ENCODE measurements at regions not wholly inside any gene's neighbourhood (a gene's known extent, or its start where the extent isn't known, plus 50 kb on each side); places are given as distances from the start of the nearest gene placed in this dataset.

GRCh38 chr2:207290833-207291624 is 125.3 kb upstream of the KLF7 start:
- Histone ChIP-seq H3K4me3 (replicated peaks; ENCODE audit: insufficient read depth, low read length) (no peak overlapping the region), H3K27me3 (ENCODE audit: insufficient read depth, poor library complexity, severe bottlenecking) (no peaks in the 10 kb centered on the region), H3K27ac (replicated peaks) (no peak overlapping the region)
- no peak for DNase-seq (ENCODE audit: low read depth in 1 of 2, low spot score in 1 of 2)
- TF ChIP-seq REST (IDR thresholded peaks at IDR 0.05; ENCODE audit: insufficient replicate concordance, low read depth) (no peak), POLR2AphosphoS5 (IDR thresholded peaks at IDR 0.05; ENCODE audit: low read depth) (no peak), CTCF (IDR thresholded peaks at IDR 0.05; ENCODE audit: insufficient read depth, low read length) (no peak), GABPA (IDR thresholded peaks at IDR 0.05; ENCODE audit: low read depth) (no peak), SPI1 (IDR thresholded peaks at IDR 0.05; ENCODE audit: borderline replicate concordance, low read depth) (peak; percentile 62; the same call in 1 of the 2 replicates)

- no peak overlapping the region for H3K4me3 ChIP-seq (replicated peaks; ENCODE audit: insufficient read depth, low read length)
- no peak for DNase-seq (ENCODE audit: low read depth in 1 of 2, low spot score in 1 of 2)
- H3K27me3 ChIP-seq (ENCODE audit: insufficient read depth, poor library complexity, severe bottlenecking): no peaks in the 10 kb centered on the region
- TF ChIP-seq REST (IDR thresholded peaks at IDR 0.05; ENCODE audit: insufficient replicate concordance, low read depth) (no peak), CTCF (IDR thresholded peaks at IDR 0.05; ENCODE audit: insufficient read depth, low read length) (no peak), POLR2AphosphoS5 (IDR thresholded peaks at IDR 0.05; ENCODE audit: low read depth) (no peak), GABPA (IDR thresholded peaks at IDR 0.05; ENCODE audit: low read depth) (no peak), SPI1 (IDR thresholded peaks at IDR 0.05; ENCODE audit: borderline replicate concordance, low read depth) (no peak)
- no peak overlapping the region for H3K27ac ChIP-seq (replicated peaks)
Observed at GRCh38 chr2:207291625-207292252, 126.0 kb upstream of the KLF7 start.

- no peak overlapping the region for H3K4me3 ChIP-seq (replicated peaks; ENCODE audit: insufficient read depth, low read length)
- H3K27ac ChIP-seq (replicated peaks): no peak overlapping the region
- no peaks in the 10 kb centered on the region for H3K27me3 ChIP-seq (ENCODE audit: insufficient read depth, poor library complexity, severe bottlenecking)
- TF ChIP-seq REST (IDR thresholded peaks at IDR 0.05; ENCODE audit: insufficient replicate concordance, low read depth) (no peak), POLR2AphosphoS5 (IDR thresholded peaks at IDR 0.05; ENCODE audit: low read depth) (no peak), SPI1 (IDR thresholded peaks at IDR 0.05; ENCODE audit: borderline replicate concordance, low read depth) (no peak), GABPA (IDR thresholded peaks at IDR 0.05; ENCODE audit: low read depth) (no peak), CTCF (IDR thresholded peaks at IDR 0.05; ENCODE audit: insufficient read depth, low read length) (no peak)
- no peak for DNase-seq (ENCODE audit: low read depth in 1 of 2, low spot score in 1 of 2)
Observed at GRCh38 chr2:207296265-207296948, 130.7 kb upstream of the KLF7 start.

Data from HL-60 (cell line).